Ovary (tissue), 7 donors: ENCODE measurements at regions not wholly inside any gene's neighbourhood (a gene's known extent, or its start where the extent isn't known, plus 50 kb on each side); places are given as distances from the start of the nearest gene placed in this dataset.

Source experiments
- DNase-seq, 5 donors: peaks; one replicate each; pipeline ENCODE4 v3.0.0-alpha.2; 2019 to 2020
- H3K27ac ChIP-seq, 2 donors: fragments of 200-600 bp; one replicate each; pipeline versions ENCODE4 v1.5.1 to v1.8.0; 2019 to 2022
- H3K27me3 ChIP-seq: fragments of 200-600 bp; one replicate; pipeline ENCODE4 v1.8.0; 2022
- H3K36me3 ChIP-seq: fragments of 200-600 bp; sonication (generic); one replicate; pipeline ENCODE4 v1.5.1; 2019
- H3K4me1 ChIP-seq: one replicate; pipeline ENCODE4 v1.8.1; 2013; ENCODE audit warnings: mild to moderate bottlenecking, moderate library complexity; ENCODE audit not compliant: insufficient read depth
- H3K4me3 ChIP-seq: fragments of 200-600 bp; sonication (generic); one replicate; pipeline ENCODE4 v1.5.1; 2017
- H3K9me3 ChIP-seq, 2 donors: fragments of 200-600 bp in 1 of 2; sonication (generic) in 1 of 2; one replicate each; pipeline versions ENCODE4 v1.5.1 to v1.8.1; 2013 to 2019; ENCODE audit warnings: mild to moderate bottlenecking in 1 of 2, moderate library complexity in 1 of 2
- EP300 ChIP-seq: sonication (generic); formaldehyde crosslinking; IDR thresholded peaks from one replicate; pipeline ENCODE4 v1.6.1; 2017; ENCODE audit warnings: antibody characterized with exemption
- POLR2A ChIP-seq: fragments of 450-650 bp; IDR thresholded peaks from one replicate; pipeline ENCODE4 v1.6.1; 2017; ENCODE audit warnings: antibody characterized with exemption, mild to moderate bottlenecking, moderate library complexity
- WGBS, 3 donors: extraction: QIAGEN DNeasy Blood & Tissue Kit in 1 of 3; methylation state at CpG; one replicate each; pipeline versions ENCODE4 v1.1.5 to v1.1.7; 2013 to 2017; 5-methylcytosine and 5-hydroxymethylcytosine counted together
- intact Hi-C, 4 donors: fragments of 100-400 bp; cut with DNase I; formaldehyde crosslinking; loops; one replicate each; pipeline versions ENCODE4 v1.11.0 to v1.15.1; 2022 to 2023
- TF ChIP-seq, protein P1 (sequence below), 3 donors: fragments of 450-650 bp in 2 of 3; fragments of 200-600 bp in 1 of 3; IDR thresholded peaks; one replicate each; pipeline versions ENCODE4 v1.5.1 to v1.8.0; 2016 to 2022; ENCODE audit warnings: antibody characterized with exemption in 3 of 3, mild to moderate bottlenecking in 1 of 3
- donor health status: DM: no; HTN: no; CAD: no; lungs with moderate emphysema.
- donor health status: DM: no; HTN: no; CAD: no.
- donor health status: Bipolar disorder and iron deficiency.
- donor health status: DM: no; HTN: no; CAD: no.
- donor health status: DM: yes; HTN: yes; CAD: no.

DNA sequence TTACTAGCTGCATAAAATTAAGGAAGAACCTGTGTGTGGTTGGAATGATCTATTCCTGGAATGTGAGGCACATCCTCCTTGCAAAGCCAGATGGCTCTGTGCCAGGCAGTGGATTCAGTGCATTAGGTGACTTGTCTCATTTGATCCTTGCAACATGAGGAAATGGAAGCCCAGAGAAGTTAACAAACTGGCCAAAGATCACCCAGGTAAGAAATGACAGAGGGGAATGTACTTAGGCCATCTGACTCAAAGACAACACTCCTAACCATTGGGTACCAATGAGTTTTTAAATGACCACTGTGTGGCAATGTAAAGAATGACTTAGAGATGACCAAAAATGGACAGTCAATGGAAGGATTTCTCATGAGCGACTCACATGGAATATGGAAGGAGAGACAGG is 114.2 kb upstream of the RXFP2 start:
- TF ChIP-seq, protein P1, sequence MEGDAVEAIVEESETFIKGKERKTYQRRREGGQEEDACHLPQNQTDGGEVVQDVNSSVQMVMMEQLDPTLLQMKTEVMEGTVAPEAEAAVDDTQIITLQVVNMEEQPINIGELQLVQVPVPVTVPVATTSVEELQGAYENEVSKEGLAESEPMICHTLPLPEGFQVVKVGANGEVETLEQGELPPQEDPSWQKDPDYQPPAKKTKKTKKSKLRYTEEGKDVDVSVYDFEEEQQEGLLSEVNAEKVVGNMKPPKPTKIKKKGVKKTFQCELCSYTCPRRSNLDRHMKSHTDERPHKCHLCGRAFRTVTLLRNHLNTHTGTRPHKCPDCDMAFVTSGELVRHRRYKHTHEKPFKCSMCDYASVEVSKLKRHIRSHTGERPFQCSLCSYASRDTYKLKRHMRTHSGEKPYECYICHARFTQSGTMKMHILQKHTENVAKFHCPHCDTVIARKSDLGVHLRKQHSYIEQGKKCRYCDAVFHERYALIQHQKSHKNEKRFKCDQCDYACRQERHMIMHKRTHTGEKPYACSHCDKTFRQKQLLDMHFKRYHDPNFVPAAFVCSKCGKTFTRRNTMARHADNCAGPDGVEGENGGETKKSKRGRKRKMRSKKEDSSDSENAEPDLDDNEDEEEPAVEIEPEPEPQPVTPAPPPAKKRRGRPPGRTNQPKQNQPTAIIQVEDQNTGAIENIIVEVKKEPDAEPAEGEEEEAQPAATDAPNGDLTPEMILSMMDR (IDR thresholded peaks at IDR 0.05), result no peak
- TF ChIP-seq EP300, result no peak
- TF ChIP-seq POLR2A, result no peak
- no peak overlapping the region for H3K4me3 ChIP-seq
- intact Hi-C loops, result no loop called here
- no peaks in the 10 kb centered on the region for H3K4me1 ChIP-seq
- H3K9me3 ChIP-seq, result no peaks in the 10 kb centered on the region
- WGBS, 3 donors, result 93 to 96% (median 93%) methylated on average over 1 of the region's 1 CpG
- H3K27ac ChIP-seq, result no peak overlapping the region
- H3K36me3 ChIP-seq, result no peaks in the 10 kb centered on the region
- DNase-seq, result no peak
- no peaks in the 10 kb centered on the region for H3K27me3 ChIP-seq

GRCh38 chr13:31627097-31627845 is 112.1 kb upstream of the RXFP2 start:
- DNase-seq, result no peak
- H3K4me1 ChIP-seq, result no peaks in the 10 kb centered on the region
- no peaks in the 10 kb centered on the region for H3K27me3 ChIP-seq
- H3K27ac ChIP-seq, result no peak overlapping the region
- no peaks in the 10 kb centered on the region for H3K36me3 ChIP-seq
- TF ChIP-seq, protein P1 (IDR thresholded peaks at IDR 0.05), result no peak
- TF ChIP-seq POLR2A (no peak), EP300 (no peak)
- H3K4me3 ChIP-seq, result no peak overlapping the region
- intact Hi-C loops, result no loop called here
- no peaks in the 10 kb centered on the region for H3K9me3 ChIP-seq
- 62 to 77% (median 64%) methylated on average over 3 of the region's 3 CpGs for WGBS, 3 donors

GRCh38 chr13:31629085-31629780 is 110.1 kb upstream of the RXFP2 start:
- no peak for DNase-seq
- TF ChIP-seq POLR2A (no peak), EP300 (no peak)
- TF ChIP-seq, protein P1 (IDR thresholded peaks at IDR 0.05), result no peak
- Histone ChIP-seq H3K4me1 (no peaks in the 10 kb centered on the region), H3K9me3 (no peaks in the 10 kb centered on the region), H3K4me3 (no peak overlapping the region), H3K27ac (no peak overlapping the region), H3K27me3 (no peaks in the 10 kb centered on the region), H3K36me3 (no peaks in the 10 kb centered on the region)
- WGBS, 3 donors, result 47 to 64% (median 51%) methylated on average over 3 of the region's 3 CpGs
- intact Hi-C loops, result no loop called here

DNA sequence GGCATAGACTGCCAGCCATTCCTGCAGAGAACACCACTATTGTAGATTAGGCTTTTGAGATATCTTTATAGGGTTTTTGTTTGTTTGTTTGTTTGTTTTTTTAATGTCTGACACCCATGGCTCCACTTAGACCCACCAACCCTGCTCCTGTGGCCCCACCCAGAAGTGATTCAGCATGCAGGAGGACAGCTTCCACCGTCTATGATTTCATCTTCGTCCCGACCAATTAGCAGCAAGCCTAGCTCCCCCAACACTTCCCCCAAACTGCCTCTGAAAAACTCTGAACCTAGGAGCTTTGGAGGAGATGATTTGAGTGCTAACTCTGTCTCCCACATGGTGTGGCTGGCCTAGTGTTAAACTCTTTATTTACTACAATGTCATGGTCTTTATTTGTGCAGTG is 108.3 kb upstream of the RXFP2 start:
- Histone ChIP-seq H3K27ac (no peak overlapping the region), H3K4me3 (no peak overlapping the region), H3K9me3 (no peaks in the 10 kb centered on the region), H3K27me3 (no peaks in the 10 kb centered on the region), H3K36me3 (no peaks in the 10 kb centered on the region), H3K4me1 (no peaks in the 10 kb centered on the region)
- 44 to 60% (median 46%) methylated on average over 3 of the region's 3 CpGs for WGBS, 3 donors
- intact Hi-C loops, result no loop called here
- no peak for DNase-seq
- TF ChIP-seq EP300, result no peak
- TF ChIP-seq POLR2A, result no peak
- TF ChIP-seq, protein P1 (IDR thresholded peaks at IDR 0.05), result no peak
